WTC11 (cell line): ENCODE measurements at regions not wholly inside any gene's neighbourhood (a gene's known extent, or its start where the extent isn't known, plus 50 kb on each side); places are given as distances from the start of the nearest gene placed in this dataset.

Experiments used
- ATAC-seq: fragments of 200-7000 bp; cut with Tn5 transposase; 2 replicates; pipeline ENCODE4 v1.10.0; 2021; ENCODE audit warnings: mild to moderate bottlenecking, moderate library complexity
- CTCF ChIA-PET: fragments of 300-600 bp; sonication (Branson Sonifier 250); formaldehyde crosslinking; loops from one replicate; lab custom pipeline; 2021; ENCODE audit warnings: antibody characterized with exemption; lab: Charles Lee
- POLR2A ChIA-PET: fragments of 350-600 bp; sonication (Branson Sonifier 250); formaldehyde crosslinking; loops from one replicate; lab custom pipeline; 2021; ENCODE audit warnings: antibody characterized with exemption; lab: Charles Lee
- DNase-seq: peaks from one replicate; pipeline ENCODE4 v3.0.0; 2021; ENCODE audit warnings: low spot score
- H3K27ac Mint-ChIP-seq: 2 replicates; pipeline ENCODE4 v1.8.0; 2021; ENCODE audit warnings: mixed read lengths
- H3K27me3 Mint-ChIP-seq: 2 replicates; pipeline ENCODE4 v1.8.0; 2021; ENCODE audit warnings: low read depth, mild to moderate bottlenecking, moderate library complexity, mixed read lengths
- H3K36me3 Mint-ChIP-seq: 2 replicates; pipeline ENCODE4 v1.8.0; 2021; ENCODE audit warnings: mixed read lengths
- H3K4me1 Mint-ChIP-seq: 2 replicates; pipeline ENCODE4 v1.8.0; 2022; ENCODE audit warnings: mixed read lengths
- H3K4me3 Mint-ChIP-seq: 2 replicates; pipeline ENCODE4 v1.8.0; 2021; ENCODE audit warnings: mild to moderate bottlenecking, moderate library complexity, mixed read lengths
- H3K9me3 Mint-ChIP-seq: 2 replicates; pipeline ENCODE4 v1.8.0; 2021; ENCODE audit warnings: mixed read lengths
- ETV6 ChIP-seq: sonication (generic); formaldehyde crosslinking; IDR thresholded peaks from 2 replicates; pipeline ENCODE4 v1.8.1; 2022; ENCODE audit warnings: mild to moderate bottlenecking, missing genetic modification reagents
- FOXJ3 ChIP-seq: sonication (generic); formaldehyde crosslinking; IDR thresholded peaks from 2 replicates; pipeline ENCODE4 v1.9.0; 2021; ENCODE audit warnings: missing genetic modification reagents, mild to moderate bottlenecking, borderline replicate concordance
- GRHL2 ChIP-seq: fragments of 250-450 bp; sonication (Bioruptor Pico); IDR thresholded peaks from 2 replicates; pipeline ENCODE4 v1.8.0; 2022; ENCODE audit warnings: mild to moderate bottlenecking, moderate library complexity; ENCODE audit not compliant: insufficient replicate concordance, severe bottlenecking
- NFATC4 ChIP-seq: fragments of 250-450 bp; sonication (Bioruptor Pico); IDR thresholded peaks from 2 replicates; pipeline ENCODE4 v1.9.0; 2021; ENCODE audit warnings: mild to moderate bottlenecking
- NR1H2 ChIP-seq: sonication (generic); formaldehyde crosslinking; IDR thresholded peaks from 2 replicates; pipeline ENCODE4 v1.9.0; 2021; ENCODE audit warnings: mild to moderate bottlenecking, moderate library complexity, missing genetic modification reagents
- SMAD3 ChIP-seq: sonication (generic); formaldehyde crosslinking; IDR thresholded peaks from 2 replicates; pipeline ENCODE4 v1.8.0; 2022; ENCODE audit warnings: missing genetic modification reagents, mild to moderate bottlenecking, borderline replicate concordance
- ZNF219 ChIP-seq: sonication (generic); formaldehyde crosslinking; IDR thresholded peaks from 2 replicates; pipeline ENCODE4 v1.8.0; 2023; ENCODE audit warnings: missing genetic modification reagents, mild to moderate bottlenecking, borderline replicate concordance
- ZNF317 ChIP-seq: sonication (generic); formaldehyde crosslinking; IDR thresholded peaks from 2 replicates; pipeline ENCODE4 v1.8.1; 2023; ENCODE audit warnings: low read depth, mild to moderate bottlenecking, moderate library complexity, missing genetic modification reagents, borderline replicate concordance
- ZNF396 ChIP-seq: fragments of 250-450 bp; sonication (Bioruptor Pico); IDR thresholded peaks from 2 replicates; pipeline ENCODE4 v1.8.0; 2021; ENCODE audit warnings: mild to moderate bottlenecking, moderate library complexity, borderline replicate concordance
- TF ChIP-seq, protein P1 (sequence below): sonication (generic); formaldehyde crosslinking; IDR thresholded peaks from 2 replicates; pipeline ENCODE4 v1.8.0; 2022; ENCODE audit warnings: mild to moderate bottlenecking, missing genetic modification reagents
- TF ChIP-seq, protein P2 (sequence below): sonication (generic); formaldehyde crosslinking; IDR thresholded peaks from 2 replicates; pipeline ENCODE4 v1.8.1; 2022; ENCODE audit warnings: missing genetic modification reagents, borderline replicate concordance
- TF ChIP-seq, protein P3 (sequence below): sonication (generic); formaldehyde crosslinking; IDR thresholded peaks from 2 replicates; pipeline ENCODE4 v1.8.0; 2022; ENCODE audit warnings: mild to moderate bottlenecking, missing genetic modification reagents
- TF ChIP-seq, protein P4 (sequence below): sonication (generic); formaldehyde crosslinking; IDR thresholded peaks from 2 replicates; pipeline ENCODE4 v1.8.1; 2023; ENCODE audit warnings: mild to moderate bottlenecking, missing genetic modification reagents, moderate library complexity
- TF ChIP-seq, protein P5 (sequence below): sonication (generic); formaldehyde crosslinking; IDR thresholded peaks from 2 replicates; pipeline ENCODE4 v1.8.0; 2022; ENCODE audit warnings: mild to moderate bottlenecking, missing genetic modification reagents
- TF ChIP-seq, protein P6 (sequence below): sonication (generic); formaldehyde crosslinking; IDR thresholded peaks from 2 replicates; pipeline ENCODE4 v1.8.0; 2022; ENCODE audit warnings: missing genetic modification reagents
- TF ChIP-seq, protein P7 (sequence below): sonication (generic); formaldehyde crosslinking; IDR thresholded peaks from 2 replicates; pipeline ENCODE4 v1.8.0; 2022; ENCODE audit warnings: mild to moderate bottlenecking, missing genetic modification reagents
- TF ChIP-seq, protein P8 (sequence below): fragments of 250-450 bp; sonication (Bioruptor Pico); IDR thresholded peaks from 2 replicates; pipeline ENCODE4 v1.9.0; 2021; ENCODE audit warnings: mild to moderate bottlenecking
- TF ChIP-seq, protein P9 (sequence below): sonication (generic); formaldehyde crosslinking; IDR thresholded peaks from 2 replicates; pipeline ENCODE4 v1.8.0; 2023; ENCODE audit warnings: missing genetic modification reagents

DNA sequence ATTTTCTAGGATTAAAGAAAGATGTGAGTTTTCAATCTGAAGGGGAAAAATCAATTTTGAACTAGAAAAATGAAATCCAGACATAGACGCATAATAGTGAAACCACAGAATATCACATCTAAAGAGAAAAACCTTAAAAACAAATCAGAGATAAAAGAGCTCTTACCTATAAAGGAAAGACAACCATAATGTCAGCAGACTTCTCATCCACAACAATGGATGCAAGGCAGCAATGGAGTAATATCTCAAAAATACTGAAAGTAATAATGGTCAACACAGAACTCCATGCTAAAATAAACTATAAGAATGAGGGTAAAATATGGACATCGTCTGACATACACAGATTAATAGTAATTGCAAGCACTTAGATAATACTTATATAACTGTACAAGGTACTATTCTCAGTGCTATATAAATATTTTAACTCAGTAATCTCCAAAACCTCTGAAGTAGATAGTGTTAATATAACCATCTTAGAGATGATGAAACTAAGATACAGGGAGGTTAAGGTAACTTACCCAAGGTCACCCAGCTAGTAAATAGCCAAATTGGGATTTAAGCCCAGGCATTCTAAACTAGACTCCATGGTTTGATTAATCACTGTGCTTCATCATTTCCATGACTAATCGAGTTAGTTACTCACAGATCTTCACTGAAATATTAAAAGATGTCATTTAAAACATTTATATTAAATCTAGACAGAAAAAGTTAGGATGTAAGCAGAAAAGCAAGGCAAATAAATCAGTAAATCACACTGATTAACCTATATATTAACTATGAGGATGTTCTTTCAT, 89.4 kb upstream of the SPTBN1 start:
- CTCF ChIA-PET, result no interaction called here
- no peak for ATAC-seq
- TF ChIP-seq ZNF396 (CRISPR knock-in tag), result no peak
- TF ChIP-seq, protein P1, sequence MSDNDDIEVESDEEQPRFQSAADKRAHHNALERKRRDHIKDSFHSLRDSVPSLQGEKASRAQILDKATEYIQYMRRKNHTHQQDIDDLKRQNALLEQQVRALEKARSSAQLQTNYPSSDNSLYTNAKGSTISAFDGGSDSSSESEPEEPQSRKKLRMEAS (CRISPR knock-in tag), result no peak
- peak; percentile 77 for TF ChIP-seq ZNF317
- TF ChIP-seq, protein P2, sequence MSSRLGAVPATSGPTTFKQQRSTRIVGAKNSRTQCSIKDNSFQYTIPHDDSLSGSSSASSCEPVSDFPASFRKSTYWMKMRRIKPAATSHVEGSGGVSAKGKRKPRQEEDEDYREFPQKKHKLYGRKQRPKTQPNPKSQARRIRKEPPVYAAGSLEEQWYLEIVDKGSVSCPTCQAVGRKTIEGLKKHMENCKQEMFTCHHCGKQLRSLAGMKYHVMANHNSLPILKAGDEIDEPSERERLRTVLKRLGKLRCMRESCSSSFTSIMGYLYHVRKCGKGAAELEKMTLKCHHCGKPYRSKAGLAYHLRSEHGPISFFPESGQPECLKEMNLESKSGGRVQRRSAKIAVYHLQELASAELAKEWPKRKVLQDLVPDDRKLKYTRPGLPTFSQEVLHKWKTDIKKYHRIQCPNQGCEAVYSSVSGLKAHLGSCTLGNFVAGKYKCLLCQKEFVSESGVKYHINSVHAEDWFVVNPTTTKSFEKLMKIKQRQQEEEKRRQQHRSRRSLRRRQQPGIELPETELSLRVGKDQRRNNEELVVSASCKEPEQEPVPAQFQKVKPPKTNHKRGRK (CRISPR knock-in tag), result no peak
- TF ChIP-seq NR1H2, result no peak
- TF ChIP-seq FOXJ3, result no peak
- TF ChIP-seq, protein P3, sequence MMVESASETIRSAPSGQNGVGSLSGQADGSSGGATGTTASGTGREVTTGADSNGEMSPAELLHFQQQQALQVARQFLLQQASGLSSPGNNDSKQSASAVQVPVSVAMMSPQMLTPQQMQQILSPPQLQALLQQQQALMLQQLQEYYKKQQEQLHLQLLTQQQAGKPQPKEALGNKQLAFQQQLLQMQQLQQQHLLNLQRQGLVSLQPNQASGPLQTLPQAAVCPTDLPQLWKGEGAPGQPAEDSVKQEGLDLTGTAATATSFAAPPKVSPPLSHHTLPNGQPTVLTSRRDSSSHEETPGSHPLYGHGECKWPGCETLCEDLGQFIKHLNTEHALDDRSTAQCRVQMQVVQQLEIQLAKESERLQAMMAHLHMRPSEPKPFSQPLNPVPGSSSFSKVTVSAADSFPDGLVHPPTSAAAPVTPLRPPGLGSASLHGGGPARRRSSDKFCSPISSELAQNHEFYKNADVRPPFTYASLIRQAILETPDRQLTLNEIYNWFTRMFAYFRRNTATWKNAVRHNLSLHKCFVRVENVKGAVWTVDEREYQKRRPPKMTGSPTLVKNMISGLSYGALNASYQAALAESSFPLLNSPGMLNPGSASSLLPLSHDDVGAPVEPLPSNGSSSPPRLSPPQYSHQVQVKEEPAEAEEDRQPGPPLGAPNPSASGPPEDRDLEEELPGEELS (CRISPR knock-in tag), result no peak
- TF ChIP-seq, all 79 proteins: peak for 1
- POLR2A ChIA-PET, result no interaction called here
- 0 out of 2 replicates have a peak, but pooled peaks cover 3% of the 10 kb centered on the region for H3K27me3 Mint-ChIP-seq
- no peak overlapping the region for H3K4me3 Mint-ChIP-seq
- no peak for DNase-seq
- peaks cover 45% of the 10 kb centered on the region for H3K9me3 Mint-ChIP-seq
- peaks cover 26% of the 10 kb centered on the region for H3K36me3 Mint-ChIP-seq
- no peaks in the 10 kb centered on the region for H3K4me1 Mint-ChIP-seq
- no peak overlapping the region for H3K27ac Mint-ChIP-seq

DNA sequence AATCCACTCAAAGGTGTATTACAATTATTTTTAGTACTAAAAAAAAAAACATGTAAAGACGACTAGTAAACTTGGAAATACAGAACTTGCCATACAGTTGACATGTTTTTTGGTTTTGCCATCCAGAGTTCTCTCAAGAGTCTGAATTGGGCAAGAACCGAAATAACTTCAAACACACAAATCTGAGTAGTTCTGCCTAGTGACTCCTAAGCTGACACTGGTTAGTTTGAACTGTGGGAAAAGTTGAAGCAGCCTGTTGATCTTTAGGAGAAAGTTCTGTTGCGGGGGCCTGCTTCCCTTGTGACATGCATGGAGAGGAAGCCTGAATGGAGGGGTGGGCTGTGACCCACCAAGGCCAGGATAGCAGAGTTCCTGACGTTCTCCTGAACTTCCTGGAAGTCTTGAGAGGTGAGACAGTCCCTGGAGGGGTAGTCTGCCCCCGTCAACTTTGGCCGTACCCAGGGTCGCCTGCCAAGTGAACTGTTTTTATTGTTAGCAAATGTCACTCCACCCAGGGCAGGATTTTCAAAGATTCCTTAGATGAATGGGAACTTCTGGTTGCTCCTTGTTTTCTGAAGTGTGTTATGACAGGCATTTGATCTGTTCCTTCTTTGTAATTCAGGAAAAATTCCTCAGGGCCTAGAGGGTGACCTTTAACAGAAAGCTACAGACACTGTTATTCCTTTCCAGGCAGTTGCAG, 85.6 kb upstream of the SPTBN1 start:
- no peak overlapping the region for H3K27ac Mint-ChIP-seq
- ChIA-PET POLR2A (no interaction called here), CTCF (no interaction called here)
- DNase-seq (no peak), ATAC-seq (no peak)
- H3K4me3 Mint-ChIP-seq, result no peak overlapping the region
- no peaks in the 10 kb centered on the region for H3K4me1 Mint-ChIP-seq
- H3K27me3 Mint-ChIP-seq, result no peaks in the 10 kb centered on the region; the same call in 1 of the 2 replicates
- H3K9me3 Mint-ChIP-seq, result peaks cover 34% of the 10 kb centered on the region
- H3K36me3 Mint-ChIP-seq, result peaks cover 22% of the 10 kb centered on the region
- TF ChIP-seq ETV6 (CRISPR knock-in tag) (no peak), FOXJ3 (no peak), GRHL2 (CRISPR knock-in tag) (no peak), NR1H2 (no peak), SMAD3 (CRISPR knock-in tag) (no peak), NFATC4 (no peak), ZNF219 (CRISPR knock-in tag) (no peak)
- TF ChIP-seq, protein P4, sequence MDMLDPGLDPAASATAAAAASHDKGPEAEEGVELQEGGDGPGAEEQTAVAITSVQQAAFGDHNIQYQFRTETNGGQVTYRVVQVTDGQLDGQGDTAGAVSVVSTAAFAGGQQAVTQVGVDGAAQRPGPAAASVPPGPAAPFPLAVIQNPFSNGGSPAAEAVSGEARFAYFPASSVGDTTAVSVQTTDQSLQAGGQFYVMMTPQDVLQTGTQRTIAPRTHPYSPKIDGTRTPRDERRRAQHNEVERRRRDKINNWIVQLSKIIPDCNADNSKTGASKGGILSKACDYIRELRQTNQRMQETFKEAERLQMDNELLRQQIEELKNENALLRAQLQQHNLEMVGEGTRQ (CRISPR knock-in tag), result no peak
- TF ChIP-seq, protein P5, sequence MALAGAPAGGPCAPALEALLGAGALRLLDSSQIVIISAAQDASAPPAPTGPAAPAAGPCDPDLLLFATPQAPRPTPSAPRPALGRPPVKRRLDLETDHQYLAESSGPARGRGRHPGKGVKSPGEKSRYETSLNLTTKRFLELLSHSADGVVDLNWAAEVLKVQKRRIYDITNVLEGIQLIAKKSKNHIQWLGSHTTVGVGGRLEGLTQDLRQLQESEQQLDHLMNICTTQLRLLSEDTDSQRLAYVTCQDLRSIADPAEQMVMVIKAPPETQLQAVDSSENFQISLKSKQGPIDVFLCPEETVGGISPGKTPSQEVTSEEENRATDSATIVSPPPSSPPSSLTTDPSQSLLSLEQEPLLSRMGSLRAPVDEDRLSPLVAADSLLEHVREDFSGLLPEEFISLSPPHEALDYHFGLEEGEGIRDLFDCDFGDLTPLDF (CRISPR knock-in tag), result no peak
- TF ChIP-seq, protein P6, sequence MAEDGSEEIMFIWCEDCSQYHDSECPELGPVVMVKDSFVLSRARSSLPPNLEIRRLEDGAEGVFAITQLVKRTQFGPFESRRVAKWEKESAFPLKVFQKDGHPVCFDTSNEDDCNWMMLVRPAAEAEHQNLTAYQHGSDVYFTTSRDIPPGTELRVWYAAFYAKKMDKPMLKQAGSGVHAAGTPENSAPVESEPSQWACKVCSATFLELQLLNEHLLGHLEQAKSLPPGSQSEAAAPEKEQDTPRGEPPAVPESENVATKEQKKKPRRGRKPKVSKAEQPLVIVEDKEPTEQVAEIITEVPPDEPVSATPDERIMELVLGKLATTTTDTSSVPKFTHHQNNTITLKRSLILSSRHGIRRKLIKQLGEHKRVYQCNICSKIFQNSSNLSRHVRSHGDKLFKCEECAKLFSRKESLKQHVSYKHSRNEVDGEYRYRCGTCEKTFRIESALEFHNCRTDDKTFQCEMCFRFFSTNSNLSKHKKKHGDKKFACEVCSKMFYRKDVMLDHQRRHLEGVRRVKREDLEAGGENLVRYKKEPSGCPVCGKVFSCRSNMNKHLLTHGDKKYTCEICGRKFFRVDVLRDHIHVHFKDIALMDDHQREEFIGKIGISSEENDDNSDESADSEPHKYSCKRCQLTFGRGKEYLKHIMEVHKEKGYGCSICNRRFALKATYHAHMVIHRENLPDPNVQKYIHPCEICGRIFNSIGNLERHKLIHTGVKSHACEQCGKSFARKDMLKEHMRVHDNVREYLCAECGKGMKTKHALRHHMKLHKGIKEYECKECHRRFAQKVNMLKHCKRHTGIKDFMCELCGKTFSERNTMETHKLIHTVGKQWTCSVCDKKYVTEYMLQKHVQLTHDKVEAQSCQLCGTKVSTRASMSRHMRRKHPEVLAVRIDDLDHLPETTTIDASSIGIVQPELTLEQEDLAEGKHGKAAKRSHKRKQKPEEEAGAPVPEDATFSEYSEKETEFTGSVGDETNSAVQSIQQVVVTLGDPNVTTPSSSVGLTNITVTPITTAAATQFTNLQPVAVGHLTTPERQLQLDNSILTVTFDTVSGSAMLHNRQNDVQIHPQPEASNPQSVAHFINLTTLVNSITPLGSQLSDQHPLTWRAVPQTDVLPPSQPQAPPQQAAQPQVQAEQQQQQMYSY (CRISPR knock-in tag), result no peak
- TF ChIP-seq, protein P7, sequence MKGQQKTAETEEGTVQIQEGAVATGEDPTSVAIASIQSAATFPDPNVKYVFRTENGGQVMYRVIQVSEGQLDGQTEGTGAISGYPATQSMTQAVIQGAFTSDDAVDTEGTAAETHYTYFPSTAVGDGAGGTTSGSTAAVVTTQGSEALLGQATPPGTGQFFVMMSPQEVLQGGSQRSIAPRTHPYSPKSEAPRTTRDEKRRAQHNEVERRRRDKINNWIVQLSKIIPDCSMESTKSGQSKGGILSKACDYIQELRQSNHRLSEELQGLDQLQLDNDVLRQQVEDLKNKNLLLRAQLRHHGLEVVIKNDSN, result no peak
- TF ChIP-seq, protein P8, sequence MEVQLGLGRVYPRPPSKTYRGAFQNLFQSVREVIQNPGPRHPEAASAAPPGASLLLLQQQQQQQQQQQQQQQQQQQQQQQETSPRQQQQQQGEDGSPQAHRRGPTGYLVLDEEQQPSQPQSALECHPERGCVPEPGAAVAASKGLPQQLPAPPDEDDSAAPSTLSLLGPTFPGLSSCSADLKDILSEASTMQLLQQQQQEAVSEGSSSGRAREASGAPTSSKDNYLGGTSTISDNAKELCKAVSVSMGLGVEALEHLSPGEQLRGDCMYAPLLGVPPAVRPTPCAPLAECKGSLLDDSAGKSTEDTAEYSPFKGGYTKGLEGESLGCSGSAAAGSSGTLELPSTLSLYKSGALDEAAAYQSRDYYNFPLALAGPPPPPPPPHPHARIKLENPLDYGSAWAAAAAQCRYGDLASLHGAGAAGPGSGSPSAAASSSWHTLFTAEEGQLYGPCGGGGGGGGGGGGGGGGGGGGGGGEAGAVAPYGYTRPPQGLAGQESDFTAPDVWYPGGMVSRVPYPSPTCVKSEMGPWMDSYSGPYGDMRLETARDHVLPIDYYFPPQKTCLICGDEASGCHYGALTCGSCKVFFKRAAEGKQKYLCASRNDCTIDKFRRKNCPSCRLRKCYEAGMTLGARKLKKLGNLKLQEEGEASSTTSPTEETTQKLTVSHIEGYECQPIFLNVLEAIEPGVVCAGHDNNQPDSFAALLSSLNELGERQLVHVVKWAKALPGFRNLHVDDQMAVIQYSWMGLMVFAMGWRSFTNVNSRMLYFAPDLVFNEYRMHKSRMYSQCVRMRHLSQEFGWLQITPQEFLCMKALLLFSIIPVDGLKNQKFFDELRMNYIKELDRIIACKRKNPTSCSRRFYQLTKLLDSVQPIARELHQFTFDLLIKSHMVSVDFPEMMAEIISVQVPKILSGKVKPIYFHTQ (CRISPR knock-in tag), result no peak
- TF ChIP-seq, protein P9, sequence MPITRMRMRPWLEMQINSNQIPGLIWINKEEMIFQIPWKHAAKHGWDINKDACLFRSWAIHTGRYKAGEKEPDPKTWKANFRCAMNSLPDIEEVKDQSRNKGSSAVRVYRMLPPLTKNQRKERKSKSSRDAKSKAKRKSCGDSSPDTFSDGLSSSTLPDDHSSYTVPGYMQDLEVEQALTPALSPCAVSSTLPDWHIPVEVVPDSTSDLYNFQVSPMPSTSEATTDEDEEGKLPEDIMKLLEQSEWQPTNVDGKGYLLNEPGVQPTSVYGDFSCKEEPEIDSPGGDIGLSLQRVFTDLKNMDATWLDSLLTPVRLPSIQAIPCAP (CRISPR knock-in tag), result no peak
